Neural cell (in vitro differentiated cells): ENCODE measurements at regions not wholly inside any gene's neighbourhood (a gene's known extent, or its start where the extent isn't known, plus 50 kb on each side); places are given as distances from the start of the nearest gene placed in this dataset.

Experiments used
- H2AFZ ChIP-seq: fragments of 200-600, 300-800 bp; sonication (generic), shearing (Covaris generic); 2 replicates; pipeline ENCODE4 v1.6.0; 2014; ENCODE audit warnings: low read depth, mild to moderate bottlenecking, antibody characterized with exemption, low read length, moderate library complexity
- H3F3A ChIP-seq: fragments of 200-600 bp; shearing (Covaris generic); 2 replicates; pipeline ENCODE4 v1.6.1; 2016; ENCODE audit warnings: mild to moderate bottlenecking, moderate library complexity, mixed read lengths, antibody characterized with exemption, low read length; ENCODE audit not compliant: insufficient read depth, poor library complexity, severe bottlenecking
- H3K27ac ChIP-seq: fragments of 200-600, 300-800 bp; sonication (generic), shearing (Covaris generic); 2 replicates; pipeline ENCODE4 v1.5.1; 2014; ENCODE audit warnings: mild to moderate bottlenecking, low read length, moderate library complexity
- H3K27me3 ChIP-seq: fragments of 300-800, 200-600 bp; sonication (generic), shearing (Covaris generic); 2 replicates; pipeline ENCODE4 v1.6.0; 2014; ENCODE audit warnings: mild to moderate bottlenecking, low read depth, low read length, moderate library complexity; ENCODE audit not compliant: insufficient read depth
- H3K36me3 ChIP-seq: fragments of 300-800, 200-600 bp; sonication (generic), shearing (Covaris generic); 2 replicates; pipeline ENCODE4 v1.5.1; 2014; ENCODE audit warnings: mild to moderate bottlenecking, antibody characterized with exemption, low read length, moderate library complexity; ENCODE audit not compliant: insufficient read depth
- H3K4me2 ChIP-seq: fragments of 300-800, 200-600 bp; sonication (generic), shearing (Covaris generic); 2 replicates; pipeline ENCODE4 v1.6.0; 2014; ENCODE audit warnings: mild to moderate bottlenecking, low read length
- H3K4me3 ChIP-seq: fragments of 300-800, 200-600 bp; sonication (generic), shearing (Covaris generic); 2 replicates; pipeline ENCODE4 v1.5.1; 2014; ENCODE audit warnings: mild to moderate bottlenecking, low read length, moderate library complexity
- H3K79me2 ChIP-seq: fragments of 200-600 bp; shearing (Covaris generic); replicated peaks from 2 replicates; pipeline ENCODE4 v1.6.0; 2014; ENCODE audit warnings: mild to moderate bottlenecking, low read length, moderate library complexity; ENCODE audit not compliant: insufficient read depth
- H3K9ac ChIP-seq: fragments of 300-800, 200-600 bp; sonication (generic), shearing (Covaris generic); 2 replicates; pipeline ENCODE4 v1.6.1; 2016; ENCODE audit warnings: mild to moderate bottlenecking, low read length, mixed read lengths
- H3K9me2 ChIP-seq: fragments of 200-600 bp; shearing (Covaris generic); 2 replicates; pipeline ENCODE4 v1.6.1; 2016; ENCODE audit warnings: mild to moderate bottlenecking, low read length, mixed read lengths; ENCODE audit not compliant: insufficient read depth
- H3K9me3 ChIP-seq: fragments of 200-600, 300-800 bp; sonication (generic), shearing (Covaris generic); 2 replicates; pipeline ENCODE4 v1.6.1; 2016; ENCODE audit warnings: mild to moderate bottlenecking, mixed run types, low read length, moderate library complexity, mixed read lengths
- H4K20me1 ChIP-seq: fragments of 200-600 bp; shearing (Covaris generic); 2 replicates; pipeline ENCODE4 v1.6.1; 2016; ENCODE audit warnings: mild to moderate bottlenecking, mixed run types; ENCODE audit not compliant: insufficient read depth
- CTCF ChIP-seq: fragments of 450-650 bp; IDR thresholded peaks from 2 replicates; pipeline ENCODE4 v1.5.1; 2014; ENCODE audit warnings: antibody characterized with exemption, mild to moderate bottlenecking, moderate library complexity; ENCODE audit not compliant: poor library complexity, severe bottlenecking
- EP300 ChIP-seq: fragments of 450-650 bp; conservative IDR thresholded peaks from 2 replicates; pipeline ENCODE4 v1.6.1; 2014; ENCODE audit warnings: antibody characterized with exemption, mild to moderate bottlenecking, moderate library complexity; ENCODE audit not compliant: poor library complexity, severe bottlenecking
- EZH2 ChIP-seq: fragments of 200-600, 300-800 bp; shearing (Covaris generic), sonication (generic); IDR thresholded peaks from 2 replicates; pipeline ENCODE4 v1.6.1; 2014; ENCODE audit warnings: antibody characterized with exemption, low read length, borderline replicate concordance, mild to moderate bottlenecking; ENCODE audit not compliant: insufficient read depth, poor library complexity, severe bottlenecking
- MXI1 ChIP-seq: fragments of 450-650 bp; conservative IDR thresholded peaks from 2 replicates; pipeline ENCODE4 v1.6.1; 2014; ENCODE audit warnings: antibody characterized with exemption, mild to moderate bottlenecking; ENCODE audit not compliant: poor library complexity, severe bottlenecking
- POLR2AphosphoS5 ChIP-seq: IDR thresholded peaks from 2 replicates; pipeline ENCODE4 v1.6.1; 2012
- RAD21 ChIP-seq: fragments of 450-650 bp; conservative IDR thresholded peaks from 2 replicates; pipeline ENCODE4 v1.6.1; 2014; ENCODE audit warnings: antibody characterized with exemption, mild to moderate bottlenecking, moderate library complexity
- REST ChIP-seq: IDR thresholded peaks from 2 replicates; pipeline ENCODE4 v1.6.1; 2012; ENCODE audit warnings: borderline replicate concordance
- SMC3 ChIP-seq: fragments of 450-650 bp; conservative IDR thresholded peaks from 2 replicates; pipeline ENCODE4 v1.6.1; 2014; ENCODE audit warnings: antibody characterized with exemption, mild to moderate bottlenecking, moderate library complexity; ENCODE audit not compliant: poor library complexity
- TAF1 ChIP-seq: IDR thresholded peaks from 2 replicates; pipeline ENCODE4 v1.6.1; 2012; ENCODE audit warnings: low read depth

GRCh38 chr12:46892034-46892705, 66.4 kb upstream of the SLC38A4 start (continued):
- no peak for TF ChIP-seq REST
- TF ChIP-seq SMC3, result no peak

- TF ChIP-seq MXI1 (no peak), TAF1 (no peak), EP300 (no peak), RAD21 (no peak), POLR2AphosphoS5 (no peak), SMC3 (no peak), CTCF (no peak), EZH2 (no peak)
Measured at GRCh38 chr12:46892887-46893286, 67.1 kb upstream of the SLC38A4 start.

GRCh38 chr12:46893434-46893833, 67.6 kb upstream of the SLC38A4 start:
- H3K4me3 ChIP-seq, result no peak overlapping the region
- H3K27ac ChIP-seq, result no peak overlapping the region
- no peak overlapping the region for H3K4me2 ChIP-seq
- no peaks in the 10 kb centered on the region for H3K9me2 ChIP-seq
- H3K79me2 ChIP-seq, result no peaks in the 10 kb centered on the region
- no peaks in the 10 kb centered on the region for H3F3A ChIP-seq
- no peaks in the 10 kb centered on the region for H3K36me3 ChIP-seq
- H4K20me1 ChIP-seq, result no peaks in the 10 kb centered on the region
- no peaks in the 10 kb centered on the region for H3K9me3 ChIP-seq
- TF ChIP-seq CTCF (no peak), MXI1 (no peak), POLR2AphosphoS5 (no peak), RAD21 (no peak), TAF1 (no peak), EZH2 (no peak), EP300 (no peak), SMC3 (no peak), REST (no peak)
- H3K9ac ChIP-seq, result no peak overlapping the region
- H3K27me3 ChIP-seq, result no peaks in the 10 kb centered on the region
- no peak overlapping the region for H2AFZ ChIP-seq

More at GRCh38 chr12:46892887-46893286, 67.1 kb upstream of the SLC38A4 start:
- H3F3A ChIP-seq, result no peaks in the 10 kb centered on the region
- H3K9me3 ChIP-seq, result no peaks in the 10 kb centered on the region
- no peak overlapping the region for H3K27ac ChIP-seq
- H3K4me3 ChIP-seq, result no peak overlapping the region
- no peak overlapping the region for H2AFZ ChIP-seq
- H3K9ac ChIP-seq, result no peak overlapping the region
- no peak overlapping the region for H3K4me2 ChIP-seq
- H3K27me3 ChIP-seq, result no peaks in the 10 kb centered on the region
- H3K36me3 ChIP-seq, result no peaks in the 10 kb centered on the region
- no peaks in the 10 kb centered on the region for H3K9me2 ChIP-seq
- no peaks in the 10 kb centered on the region for H4K20me1 ChIP-seq
- no peaks in the 10 kb centered on the region for H3K79me2 ChIP-seq
